Keratinocyte (primary cell): ENCODE measurements at regions not wholly inside any gene's neighbourhood (a gene's known extent, or its start where the extent isn't known, plus 50 kb on each side); places are given as distances from the start of the nearest gene placed in this dataset.

ENCODE experiments used
- DNase-seq: peaks from one replicate; pipeline ENCODE4 v3.0.0-alpha.2; 2011; ENCODE audit warnings: low read depth, missing footprints, low spot score
- FAIRE-seq: peaks from 2 replicates; lab custom pipeline; 2011; peaks lifted over from hg19 to GRCh38; lab: Jason Lieb, UNC
- H2AFZ ChIP-seq: 2 replicates; pipeline ENCODE4 v1.6.0; 2012; ENCODE audit warnings: low read length, control low read depth, inconsistent platforms; ENCODE audit not compliant: control insufficient read depth
- H3K27ac ChIP-seq: 2 replicates; pipeline ENCODE4 v1.5.1; 2011; ENCODE audit warnings: low read length; ENCODE audit not compliant: control insufficient read depth, insufficient read depth
- H3K27me3 ChIP-seq: 3 replicates; pipeline ENCODE4 v1.6.0; 2011; ENCODE audit warnings: low read length; ENCODE audit not compliant: control insufficient read depth, insufficient read depth; ENCODE audit errors: extremely low read depth
- H3K36me3 ChIP-seq, 2 experiments: 2 replicates in 1 of 2; 3 replicates in 1 of 2; pipeline ENCODE4 v1.5.1; 2011; ENCODE audit warnings: low read length in 2 of 2, mild to moderate bottlenecking in 1 of 2; ENCODE audit not compliant: control insufficient read depth in 2 of 2, insufficient read depth in 2 of 2; ENCODE audit errors: extremely low read depth in 1 of 2
- H3K4me1 ChIP-seq: 3 replicates; pipeline ENCODE4 v1.5.1; 2011; ENCODE audit warnings: low read length; ENCODE audit not compliant: control insufficient read depth, insufficient read depth; ENCODE audit errors: extremely low read depth
- H3K4me2 ChIP-seq: 3 replicates; pipeline ENCODE4 v1.6.0; 2011; ENCODE audit warnings: low read depth, low read length; ENCODE audit not compliant: control insufficient read depth, insufficient read depth; ENCODE audit errors: extremely low read depth
- H3K4me3 ChIP-seq, 3 experiments: fragments of 200-600 bp in 1 of 3; sonication (generic) in 1 of 3; 2 replicates in 2 of 3; 3 replicates in 1 of 3; pipeline ENCODE4 v1.5.1; 2011 to 2016; ENCODE audit warnings: low read length in 3 of 3, mild to moderate bottlenecking in 3 of 3, control low read depth in 2 of 3, inconsistent platforms in 1 of 3, low read depth in 1 of 3, mixed read lengths in 1 of 3, mixed run types in 1 of 3, moderate library complexity in 1 of 3; ENCODE audit not compliant: control insufficient read depth in 2 of 3, insufficient read depth in 2 of 3; ENCODE audit errors: extremely low read depth in 1 of 3
- H3K79me2 ChIP-seq: 2 replicates; pipeline ENCODE4 v1.6.0; 2012; ENCODE audit warnings: low read length; ENCODE audit not compliant: control insufficient read depth, insufficient read depth
- H3K9ac ChIP-seq: 3 replicates; pipeline ENCODE4 v1.6.0; 2011; ENCODE audit warnings: low read length; ENCODE audit not compliant: control insufficient read depth, insufficient read depth; ENCODE audit errors: extremely low read depth
- H3K9me1 ChIP-seq: 3 replicates; pipeline ENCODE4 v1.6.0; 2011; ENCODE audit warnings: low read length; ENCODE audit not compliant: control insufficient read depth, insufficient read depth; ENCODE audit errors: extremely low read depth
- H3K9me3 ChIP-seq: 2 replicates; pipeline ENCODE4 v1.5.1; 2012; ENCODE audit warnings: low read depth, low read length; ENCODE audit not compliant: control insufficient read depth
- H4K20me1 ChIP-seq: 3 replicates; pipeline ENCODE4 v1.6.0; 2011; ENCODE audit warnings: low read length; ENCODE audit not compliant: control insufficient read depth, insufficient read depth; ENCODE audit errors: extremely low read depth
- CTCF ChIP-seq, 3 experiments: IDR thresholded peaks in 1 of 3; conservative IDR thresholded peaks in 1 of 3; optimal IDR thresholded peaks in 1 of 3; 2 replicates in 2 of 3; 3 replicates in 1 of 3; pipeline versions ENCODE3 to v1.5.1; 2011; ENCODE audit warnings: low read length in 3 of 3, mild to moderate bottlenecking in 3 of 3, moderate library complexity in 2 of 3, control low read depth in 1 of 3, inconsistent platforms in 1 of 3; ENCODE audit not compliant: insufficient read depth in 2 of 3; ENCODE audit errors: extremely low read depth in 1 of 3
- EZH2 ChIP-seq: IDR thresholded peaks from one replicate; pipeline ENCODE4 v1.6.1; 2012; ENCODE audit warnings: inconsistent platforms, mild to moderate bottlenecking, low read length, moderate library complexity
- dilution Hi-C: fragments of 300-500 bp; cut with MboI; formaldehyde crosslinking; loops from one replicate; pipeline ENCODE4 v1.7.0; 2020; ENCODE audit warnings: low sequenced_read_pairs; ENCODE audit not compliant: extremely low pct_ligation_motif_present

- dilution Hi-C loops: no loop called here
- Histone ChIP-seq H3K9me1 (no peaks in the 10 kb centered on the region), H3K4me1 (no peaks in the 10 kb centered on the region), H4K20me1 (no peaks in the 10 kb centered on the region), H3K79me2 (no peaks in the 10 kb centered on the region), H3K9me3 (no peaks in the 10 kb centered on the region), H3K4me2 (no peak overlapping the region), H3K36me3 (no peaks in the 10 kb centered on the region), H3K9ac (no peak overlapping the region), H2AFZ (no peak overlapping the region), H3K27me3 (peaks cover 8% of the 10 kb centered on the region), H3K27ac (no peak overlapping the region), H3K4me3 (no peak overlapping the region)
- no peak for DNase-seq
- no peak for FAIRE-seq
- TF ChIP-seq CTCF (optimal IDR thresholded peaks at IDR 0.05 in 1 of 3, IDR thresholded peaks at IDR 0.05 in 1 of 3, conservative IDR thresholded peaks at IDR 0.05 in 1 of 3; ENCODE audit: extremely low read depth in 1 of 3, insufficient read depth in 2 of 3, low read length in 3 of 3) (no peak), EZH2 (no peak)
Measured at GRCh38 chr10:69718951-69719350, 82.8 kb upstream of the COL13A1 start.

DNA sequence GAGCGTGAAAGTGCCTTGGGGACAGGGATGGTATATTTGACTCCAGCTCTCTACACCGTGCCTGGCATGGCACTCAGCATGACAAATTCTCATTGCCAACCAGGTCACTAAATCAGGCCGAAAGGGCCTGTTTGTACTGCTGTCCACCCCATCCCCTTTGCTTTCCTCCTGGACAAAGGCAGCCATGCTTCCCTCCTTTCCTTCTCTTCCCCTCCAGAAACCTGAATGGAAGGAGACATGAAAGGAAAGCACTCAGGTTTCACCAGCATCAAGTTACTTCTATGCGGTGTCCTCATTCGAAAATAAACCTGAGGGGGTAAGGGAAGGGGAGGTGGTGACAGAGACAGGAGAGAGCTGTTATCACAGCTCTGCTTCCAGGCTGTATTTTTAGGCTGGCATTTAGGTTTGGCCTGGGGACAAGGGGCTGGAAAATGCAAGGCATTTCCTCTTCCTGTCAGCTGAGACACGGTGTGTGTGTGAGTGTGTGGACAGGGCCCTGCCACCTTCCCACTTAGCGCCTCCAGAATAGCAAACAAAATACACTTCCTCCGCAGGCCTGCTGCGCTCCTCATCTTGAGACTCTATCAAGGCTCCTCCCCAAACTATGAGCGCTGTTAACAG is 79.9 kb upstream of the COL13A1 start:
- H3K9me1 ChIP-seq: no peaks in the 10 kb centered on the region
- FAIRE-seq: no peak

More for the DNA sequence above, 79.9 kb upstream of the COL13A1 start:
- Histone ChIP-seq H3K4me2 (no peak overlapping the region), H3K4me3 (no peak overlapping the region), H2AFZ (no peak overlapping the region), H3K27ac (no peak overlapping the region), H3K9me3 (no peaks in the 10 kb centered on the region), H3K79me2 (no peaks in the 10 kb centered on the region), H3K9ac (no peak overlapping the region), H3K4me1 (no peaks in the 10 kb centered on the region), H3K27me3 (no peaks in the 10 kb centered on the region), H4K20me1 (no peaks in the 10 kb centered on the region), H3K36me3 (no peaks in the 10 kb centered on the region)
- DNase-seq: no peak
- TF ChIP-seq EZH2 (no peak), CTCF (optimal IDR thresholded peaks at IDR 0.05 in 1 of 3, IDR thresholded peaks at IDR 0.05 in 1 of 3, conservative IDR thresholded peaks at IDR 0.05 in 1 of 3; ENCODE audit: extremely low read depth in 1 of 3, insufficient read depth in 2 of 3, low read length in 3 of 3) (no peak)
- dilution Hi-C loops: no loop called here
